ENCODE measurements at regions not wholly inside any gene's neighbourhood (a gene's known extent, or its start where the extent isn't known, plus 50 kb on each side); places are given as distances from the start of the nearest gene placed in this dataset.

DNA sequence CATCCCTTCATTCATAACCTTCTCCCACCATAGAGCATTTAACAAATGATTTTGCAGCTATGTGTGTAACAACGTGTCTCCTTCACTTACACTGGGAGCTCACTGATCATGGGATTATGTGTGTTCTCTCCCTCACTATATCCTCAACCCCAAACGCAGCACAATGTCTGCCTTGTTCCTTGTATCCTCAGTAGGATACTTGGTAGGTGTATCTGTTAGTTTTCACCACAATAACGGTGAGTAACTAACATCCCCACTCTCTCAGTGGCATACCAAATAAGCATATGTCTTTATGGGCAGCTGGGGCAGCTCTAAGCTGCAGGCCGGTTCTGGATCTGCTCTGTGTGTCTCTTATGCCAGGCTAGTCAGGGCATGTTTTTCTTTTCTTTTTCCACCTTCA, 166.7 kb upstream of the PWP1 start:
- TF ChIP-seq, protein P1, sequence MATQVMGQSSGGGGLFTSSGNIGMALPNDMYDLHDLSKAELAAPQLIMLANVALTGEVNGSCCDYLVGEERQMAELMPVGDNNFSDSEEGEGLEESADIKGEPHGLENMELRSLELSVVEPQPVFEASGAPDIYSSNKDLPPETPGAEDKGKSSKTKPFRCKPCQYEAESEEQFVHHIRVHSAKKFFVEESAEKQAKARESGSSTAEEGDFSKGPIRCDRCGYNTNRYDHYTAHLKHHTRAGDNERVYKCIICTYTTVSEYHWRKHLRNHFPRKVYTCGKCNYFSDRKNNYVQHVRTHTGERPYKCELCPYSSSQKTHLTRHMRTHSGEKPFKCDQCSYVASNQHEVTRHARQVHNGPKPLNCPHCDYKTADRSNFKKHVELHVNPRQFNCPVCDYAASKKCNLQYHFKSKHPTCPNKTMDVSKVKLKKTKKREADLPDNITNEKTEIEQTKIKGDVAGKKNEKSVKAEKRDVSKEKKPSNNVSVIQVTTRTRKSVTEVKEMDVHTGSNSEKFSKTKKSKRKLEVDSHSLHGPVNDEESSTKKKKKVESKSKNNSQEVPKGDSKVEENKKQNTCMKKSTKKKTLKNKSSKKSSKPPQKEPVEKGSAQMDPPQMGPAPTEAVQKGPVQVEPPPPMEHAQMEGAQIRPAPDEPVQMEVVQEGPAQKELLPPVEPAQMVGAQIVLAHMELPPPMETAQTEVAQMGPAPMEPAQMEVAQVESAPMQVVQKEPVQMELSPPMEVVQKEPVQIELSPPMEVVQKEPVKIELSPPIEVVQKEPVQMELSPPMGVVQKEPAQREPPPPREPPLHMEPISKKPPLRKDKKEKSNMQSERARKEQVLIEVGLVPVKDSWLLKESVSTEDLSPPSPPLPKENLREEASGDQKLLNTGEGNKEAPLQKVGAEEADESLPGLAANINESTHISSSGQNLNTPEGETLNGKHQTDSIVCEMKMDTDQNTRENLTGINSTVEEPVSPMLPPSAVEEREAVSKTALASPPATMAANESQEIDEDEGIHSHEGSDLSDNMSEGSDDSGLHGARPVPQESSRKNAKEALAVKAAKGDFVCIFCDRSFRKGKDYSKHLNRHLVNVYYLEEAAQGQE (IDR thresholded peaks at IDR 0.05; ENCODE audit: low read depth): no peak
- TF ChIP-seq CREB1 (IDR thresholded peaks at IDR 0.05; ENCODE audit: low read depth) (no peak), ZBTB7A (IDR thresholded peaks at IDR 0.05; ENCODE audit: low read depth) (no peak), TEAD4 (IDR thresholded peaks at IDR 0.05) (no peak), FOXM1 (IDR thresholded peaks at IDR 0.05; ENCODE audit: borderline replicate concordance, low read depth) (no peak), TCF12 (IDR thresholded peaks at IDR 0.05; ENCODE audit: low read depth) (no peak), CEBPB (IDR thresholded peaks at IDR 0.05) (no peak), TAF1 (IDR thresholded peaks at IDR 0.05; ENCODE audit: low read depth) (no peak), EGR1 (IDR thresholded peaks at IDR 0.05) (no peak)

DNA sequence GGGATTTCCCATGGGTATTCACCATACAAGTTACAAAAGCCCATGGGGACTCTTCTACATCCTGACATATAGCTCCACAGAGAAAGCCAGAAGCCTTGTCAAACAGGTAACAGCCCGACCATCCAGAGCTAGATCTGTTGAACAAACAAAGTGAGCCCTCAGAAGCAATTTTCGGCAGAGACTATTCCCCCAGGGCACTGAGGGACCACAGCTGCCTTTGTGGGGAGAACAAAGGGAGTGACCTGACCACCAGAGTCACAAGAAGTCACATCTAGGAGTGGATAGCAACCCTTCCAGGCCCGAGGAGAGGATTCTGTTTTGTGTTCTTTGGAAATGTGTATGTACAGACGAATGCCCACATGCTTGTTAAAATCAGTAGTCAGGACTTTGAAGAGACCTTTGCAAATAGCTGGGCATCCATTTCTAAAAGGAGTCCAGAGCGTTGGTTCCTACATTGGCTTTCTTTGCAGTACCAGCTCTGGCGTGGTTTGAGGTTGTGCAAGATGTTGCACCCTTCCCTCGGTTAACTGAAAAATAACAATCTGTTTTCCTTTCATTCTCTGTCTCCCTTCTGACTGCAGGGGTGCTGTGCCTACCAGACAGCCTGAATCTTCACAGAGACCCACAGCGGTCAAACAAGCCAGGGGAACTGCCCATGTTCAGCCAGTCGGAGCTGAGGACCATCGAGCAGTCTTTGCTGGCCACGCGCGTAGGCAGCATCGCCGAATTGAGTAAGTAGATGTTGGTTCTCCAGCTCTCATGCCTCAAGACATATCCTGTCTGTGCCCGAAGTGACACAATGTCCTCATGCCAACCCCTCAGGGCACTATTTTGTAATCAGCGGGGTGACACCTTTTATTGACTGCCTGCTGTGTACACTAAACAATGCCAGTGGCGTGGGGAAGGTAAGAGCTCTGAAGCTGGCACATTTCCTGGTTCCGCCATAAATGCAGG, 165.4 kb upstream of the PWP1 start:
- TF ChIP-seq TEAD4 (IDR thresholded peaks at IDR 0.05) (no peak), TCF12 (IDR thresholded peaks at IDR 0.05; ENCODE audit: low read depth) (no peak), CREB1 (IDR thresholded peaks at IDR 0.05; ENCODE audit: low read depth) (no peak), EGR1 (IDR thresholded peaks at IDR 0.05) (no peak), EP300 (IDR thresholded peaks at IDR 0.05; ENCODE audit: borderline replicate concordance) (no peak), YY1 (IDR thresholded peaks at IDR 0.05; ENCODE audit: low read depth) (no peak), FOXM1 (IDR thresholded peaks at IDR 0.05; ENCODE audit: borderline replicate concordance, low read depth) (no peak), NFIC (IDR thresholded peaks at IDR 0.05) (no peak), ZBTB7A (IDR thresholded peaks at IDR 0.05; ENCODE audit: low read depth) (no peak), TAF1 (IDR thresholded peaks at IDR 0.05; ENCODE audit: low read depth) (no peak), RAD21 (IDR thresholded peaks at IDR 0.05; ENCODE audit: low read depth) (no peak), CEBPB (IDR thresholded peaks at IDR 0.05) (no peak)
- TF ChIP-seq, protein P1 (IDR thresholded peaks at IDR 0.05; ENCODE audit: low read depth): no peak
- TF ChIP-seq, protein P2, sequence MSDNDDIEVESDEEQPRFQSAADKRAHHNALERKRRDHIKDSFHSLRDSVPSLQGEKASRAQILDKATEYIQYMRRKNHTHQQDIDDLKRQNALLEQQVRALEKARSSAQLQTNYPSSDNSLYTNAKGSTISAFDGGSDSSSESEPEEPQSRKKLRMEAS (IDR thresholded peaks at IDR 0.05): no peak
- TF ChIP-seq, protein P3, sequence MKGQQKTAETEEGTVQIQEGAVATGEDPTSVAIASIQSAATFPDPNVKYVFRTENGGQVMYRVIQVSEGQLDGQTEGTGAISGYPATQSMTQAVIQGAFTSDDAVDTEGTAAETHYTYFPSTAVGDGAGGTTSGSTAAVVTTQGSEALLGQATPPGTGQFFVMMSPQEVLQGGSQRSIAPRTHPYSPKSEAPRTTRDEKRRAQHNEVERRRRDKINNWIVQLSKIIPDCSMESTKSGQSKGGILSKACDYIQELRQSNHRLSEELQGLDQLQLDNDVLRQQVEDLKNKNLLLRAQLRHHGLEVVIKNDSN (IDR thresholded peaks at IDR 0.05): no peak

DNA sequence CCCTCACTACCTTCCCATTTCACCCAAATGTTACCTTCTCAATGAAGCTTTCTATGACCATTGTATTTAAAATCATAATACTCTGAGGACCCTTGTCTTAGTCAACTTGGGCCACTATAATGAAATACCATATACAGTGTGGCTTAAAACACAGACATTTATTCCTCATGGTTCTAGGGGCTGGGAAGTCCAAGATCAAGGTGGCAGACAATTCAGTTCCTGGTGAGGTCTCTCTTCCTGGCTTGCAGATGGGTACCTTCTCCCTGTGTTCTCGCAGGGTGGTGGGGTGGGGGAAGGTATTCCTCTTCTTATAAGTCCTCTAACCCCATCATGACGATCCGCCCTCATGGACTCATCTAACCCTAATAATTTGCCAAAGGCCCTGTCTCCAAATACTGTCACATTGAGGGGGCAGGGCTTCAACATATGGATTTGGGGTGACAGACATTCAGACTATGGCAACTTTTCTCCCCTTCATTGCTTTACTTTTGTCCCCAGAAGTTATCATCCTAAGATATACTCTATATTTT, 163.7 kb upstream of the PWP1 start:
- no peak for TF ChIP-seq FOXM1 (IDR thresholded peaks at IDR 0.05; ENCODE audit: borderline replicate concordance, low read depth)
- TF ChIP-seq ZBTB7A (IDR thresholded peaks at IDR 0.05; ENCODE audit: low read depth): no peak
- TF ChIP-seq, protein P3 (IDR thresholded peaks at IDR 0.05): no peak
- TF ChIP-seq CEBPB (IDR thresholded peaks at IDR 0.05): no peak
- TF ChIP-seq TCF12 (IDR thresholded peaks at IDR 0.05; ENCODE audit: low read depth): no peak
- TF ChIP-seq TEAD4 (IDR thresholded peaks at IDR 0.05): no peak
- no peak for TF ChIP-seq EGR1 (IDR thresholded peaks at IDR 0.05)

DNA sequence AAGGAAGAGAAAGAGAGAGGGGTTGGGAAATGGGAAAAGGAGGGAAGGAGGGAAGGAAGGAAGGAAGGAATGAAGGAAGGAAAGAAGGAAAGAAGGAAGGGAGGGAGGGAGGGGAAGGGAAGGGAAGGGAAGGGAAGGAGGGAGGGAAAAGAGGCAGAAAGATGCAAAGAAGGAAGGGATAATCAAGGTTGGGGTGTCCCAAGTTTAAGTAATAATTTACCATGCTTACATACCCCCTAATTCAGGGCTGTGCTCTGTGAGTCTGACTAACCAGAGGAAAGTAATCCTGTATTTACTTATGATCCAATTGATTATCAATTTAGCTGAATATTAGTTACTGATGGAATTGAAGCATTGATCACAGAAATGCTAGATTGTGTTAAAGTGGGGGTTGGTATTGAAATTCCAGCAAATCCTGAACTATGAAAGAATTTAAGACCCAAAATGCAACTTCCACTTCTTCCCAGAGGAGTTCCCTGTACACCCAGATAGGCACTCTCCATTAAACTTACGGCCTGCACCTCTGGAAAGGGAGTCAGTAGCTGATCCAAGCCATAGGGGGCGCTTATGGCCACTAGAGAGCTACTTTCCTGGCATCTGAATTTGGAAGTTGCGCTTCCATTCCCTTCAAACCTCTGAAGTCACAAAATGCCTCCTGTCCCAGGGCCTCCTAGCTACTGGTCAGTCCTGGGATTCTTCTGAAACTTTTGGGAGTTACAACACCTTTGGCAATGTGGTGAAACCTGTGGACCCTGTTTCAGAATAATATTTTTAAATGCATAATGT, 162.7 kb upstream of the PWP1 start:
- no peak for TF ChIP-seq CREB1 (IDR thresholded peaks at IDR 0.05; ENCODE audit: low read depth)
- peak; percentile 21 for TF ChIP-seq RAD21 (IDR thresholded peaks at IDR 0.05; ENCODE audit: low read depth)

DNA sequence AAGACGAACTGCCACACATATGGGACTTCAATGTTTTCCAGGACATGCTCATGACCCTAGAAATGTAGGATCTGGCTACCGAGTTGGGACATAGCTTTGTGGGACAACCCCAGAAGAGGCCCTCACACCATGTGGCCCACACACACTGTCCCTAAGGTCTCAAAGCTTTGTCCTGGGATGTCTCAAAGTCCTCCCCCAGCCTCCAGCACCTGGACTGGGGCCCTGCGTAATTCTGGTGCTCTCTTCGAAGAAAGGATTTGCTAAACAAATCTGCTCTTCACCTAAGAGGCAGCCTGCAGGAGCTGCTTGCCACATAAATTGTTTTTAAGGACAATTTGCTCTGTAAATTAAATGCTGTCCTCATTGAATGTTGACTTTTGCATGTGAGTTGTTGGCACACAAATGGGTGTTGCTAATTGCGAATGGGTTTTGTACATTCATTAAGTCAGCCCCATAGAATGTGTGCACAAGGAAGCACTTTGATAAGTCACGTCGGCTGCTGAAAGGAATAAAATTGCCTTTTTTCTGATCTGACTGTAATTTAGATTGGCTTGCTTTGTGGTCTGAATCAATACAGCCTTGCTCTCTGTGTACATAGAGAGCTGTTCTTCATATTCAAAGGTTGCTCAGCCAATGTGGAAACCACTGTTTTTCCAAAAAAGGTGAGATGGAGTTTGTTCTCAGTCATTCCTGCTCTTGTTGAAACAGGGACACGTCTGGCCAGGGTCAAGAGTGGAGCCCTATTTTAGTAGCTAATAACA, 161.6 kb upstream of the PWP1 start:
- TF ChIP-seq TAF1 (IDR thresholded peaks at IDR 0.05; ENCODE audit: low read depth): no peak
- no peak for TF ChIP-seq TCF12 (IDR thresholded peaks at IDR 0.05; ENCODE audit: low read depth)
- TF ChIP-seq TEAD4 (IDR thresholded peaks at IDR 0.05): no peak
- TF ChIP-seq EP300 (IDR thresholded peaks at IDR 0.05; ENCODE audit: borderline replicate concordance): no peak
- TF ChIP-seq ZBTB7A (IDR thresholded peaks at IDR 0.05; ENCODE audit: low read depth): no peak
- TF ChIP-seq EGR1 (IDR thresholded peaks at IDR 0.05): no peak
- TF ChIP-seq, protein P3 (IDR thresholded peaks at IDR 0.05): no peak
- no peak for TF ChIP-seq YY1 (IDR thresholded peaks at IDR 0.05; ENCODE audit: low read depth)
- TF ChIP-seq FOXM1 (IDR thresholded peaks at IDR 0.05; ENCODE audit: borderline replicate concordance, low read depth): no peak
- TF ChIP-seq CEBPB (IDR thresholded peaks at IDR 0.05): no peak

Data from Ishikawa (cell line).